HEK293 (cell line): ENCODE measurements at regions not wholly inside any gene's neighbourhood (a gene's known extent, or its start where the extent isn't known, plus 50 kb on each side); places are given as distances from the start of the nearest gene placed in this dataset.

Source experiments
- CTCF ChIA-PET: fragments of 350-600 bp; formaldehyde crosslinking; extraction: SDS; loops from one replicate; lab custom pipeline; 2021; ENCODE audit warnings: antibody characterized with exemption; lab: Yijun Ruan, JAX
- POLR2A ChIA-PET: fragments of 300-600 bp; formaldehyde crosslinking; extraction: SDS; loops from one replicate; lab custom pipeline; 2020; ENCODE audit warnings: antibody characterized with exemption, inconsistent platforms; lab: Yijun Ruan, JAX
- H3K27ac ChIP-seq: fragments of 200-500 bp; sonication (Bioruptor generic); 2 replicates; pipeline ENCODE4 v1.5.1; 2014; ENCODE audit warnings: low read depth, low read length, control low read depth, inconsistent platforms; ENCODE audit errors: extremely low read depth
- H3K36me3 ChIP-seq, 2 experiments: fragments of 200-500 bp in 1 of 2; sonication (Bioruptor generic) in 1 of 2; 1 replicate in 1 of 2; 2 replicates in 1 of 2; pipeline ENCODE4 v1.5.1; 2014 to 2017; ENCODE audit warnings: inconsistent platforms in 2 of 2, low read length in 2 of 2; ENCODE audit not compliant: control insufficient read depth in 2 of 2, insufficient read depth in 1 of 2
- H3K4me1 ChIP-seq: fragments of 200-500 bp; sonication (Bioruptor generic); 2 replicates; pipeline ENCODE4 v1.5.1; 2014; ENCODE audit warnings: mild to moderate bottlenecking, low read length, inconsistent platforms; ENCODE audit not compliant: control insufficient read depth, insufficient read depth
- H3K4me3 ChIP-seq: 2 replicates; pipeline ENCODE4 v1.5.1; 2011; ENCODE audit warnings: low read depth, mild to moderate bottlenecking, control low read depth, low read length, moderate library complexity
- H3K9me3 ChIP-seq: fragments of 200-500 bp; sonication (Bioruptor generic); 2 replicates; pipeline ENCODE4 v1.5.1; 2014; ENCODE audit warnings: low read depth, low read length, inconsistent platforms; ENCODE audit not compliant: control insufficient read depth, insufficient read depth
- ATF2 ChIP-seq: fragments of 450-650 bp; formaldehyde crosslinking; IDR thresholded peaks from 2 replicates; pipeline ENCODE4 v1.5.1; 2016; ENCODE audit warnings: missing biosample characterization, missing genetic modification characterization, low read depth
- FEZF1 ChIP-seq: fragments of 450-650 bp; formaldehyde crosslinking; IDR thresholded peaks from 2 replicates; pipeline ENCODE4 v1.5.1; 2016; ENCODE audit warnings: missing biosample characterization, missing genetic modification characterization
- GFI1B ChIP-seq: fragments of 450-650 bp; formaldehyde crosslinking; IDR thresholded peaks from 2 replicates; pipeline ENCODE4 v1.5.1; 2016; ENCODE audit warnings: missing biosample characterization, missing genetic modification characterization
- PRDM10 ChIP-seq: fragments of 450-650 bp; formaldehyde crosslinking; IDR thresholded peaks from 2 replicates; pipeline ENCODE4 v1.5.1; 2016; ENCODE audit warnings: missing biosample characterization, missing genetic modification characterization
- SALL2 ChIP-seq: fragments of 450-650 bp; formaldehyde crosslinking; IDR thresholded peaks from 2 replicates; pipeline ENCODE4 v1.5.0; 2017; ENCODE audit warnings: missing biosample characterization, mild to moderate bottlenecking, missing genetic modification characterization, borderline replicate concordance
- SCRT2 ChIP-seq: fragments of 450-650 bp; formaldehyde crosslinking; IDR thresholded peaks from 2 replicates; pipeline ENCODE4 v1.5.1; 2016; ENCODE audit warnings: missing biosample characterization, missing genetic modification characterization
- YY2 ChIP-seq: fragments of 450-650 bp; formaldehyde crosslinking; IDR thresholded peaks from 2 replicates; pipeline ENCODE4 v1.5.1; 2016; ENCODE audit warnings: missing biosample characterization, missing genetic modification characterization
- ZBTB21 ChIP-seq: fragments of 450-650 bp; formaldehyde crosslinking; IDR thresholded peaks from 2 replicates; pipeline ENCODE4 v1.5.1; 2017; ENCODE audit warnings: missing biosample characterization, missing genetic modification characterization
- ZNF138 ChIP-seq: fragments of 450-650 bp; formaldehyde crosslinking; IDR thresholded peaks from 2 replicates; pipeline ENCODE4 v1.5.1; 2016; ENCODE audit warnings: missing biosample characterization, missing genetic modification characterization, borderline replicate concordance
- ZNF2 ChIP-seq: fragments of 450-650 bp; formaldehyde crosslinking; IDR thresholded peaks from 2 replicates; pipeline ENCODE4 v1.5.1; 2016; ENCODE audit warnings: missing biosample characterization, missing genetic modification characterization
- ZNF223 ChIP-seq: fragments of 450-650 bp; formaldehyde crosslinking; IDR thresholded peaks from 2 replicates; pipeline ENCODE4 v1.5.1; 2016; ENCODE audit warnings: missing biosample characterization, missing genetic modification characterization
- ZNF24 ChIP-seq: fragments of 450-650 bp; formaldehyde crosslinking; IDR thresholded peaks from 2 replicates; pipeline ENCODE4 v1.5.1; 2016; ENCODE audit warnings: missing biosample characterization, missing genetic modification characterization
- ZNF324 ChIP-seq: fragments of 450-650 bp; formaldehyde crosslinking; IDR thresholded peaks from 2 replicates; pipeline ENCODE4 v1.5.1; 2016; ENCODE audit warnings: missing biosample characterization, missing genetic modification characterization
- ZNF335 ChIP-seq: fragments of 450-650 bp; formaldehyde crosslinking; conservative IDR thresholded peaks from 2 replicates; pipeline ENCODE4 v1.5.1; 2016; ENCODE audit warnings: missing biosample characterization, missing genetic modification characterization
- ZNF518A ChIP-seq: fragments of 450-650 bp; formaldehyde crosslinking; conservative IDR thresholded peaks from 2 replicates; pipeline ENCODE4 v1.5.1; 2016; ENCODE audit warnings: low read depth, missing biosample characterization, missing genetic modification characterization
- ZNF544 ChIP-seq: fragments of 450-650 bp; formaldehyde crosslinking; IDR thresholded peaks from 2 replicates; pipeline ENCODE4 v1.5.0; 2017; ENCODE audit warnings: missing biosample characterization, missing genetic modification characterization
- ZNF558 ChIP-seq: fragments of 450-650 bp; formaldehyde crosslinking; IDR thresholded peaks from 2 replicates; pipeline ENCODE4 v1.5.1; 2016; ENCODE audit warnings: missing biosample characterization, missing genetic modification characterization
- ZNF624 ChIP-seq: fragments of 450-650 bp; formaldehyde crosslinking; IDR thresholded peaks from 2 replicates; pipeline ENCODE4 v1.5.1; 2017; ENCODE audit warnings: missing biosample characterization, missing genetic modification characterization
- ZNF629 ChIP-seq: fragments of 450-650 bp; formaldehyde crosslinking; IDR thresholded peaks from 2 replicates; pipeline ENCODE4 v1.5.1; 2017; ENCODE audit warnings: missing biosample characterization, missing genetic modification characterization
- ZNF692 ChIP-seq: fragments of 450-650 bp; formaldehyde crosslinking; IDR thresholded peaks from 2 replicates; pipeline ENCODE4 v1.5.1; 2016; ENCODE audit warnings: missing biosample characterization, missing genetic modification characterization
- ZNF701 ChIP-seq: fragments of 450-650 bp; formaldehyde crosslinking; IDR thresholded peaks from 2 replicates; pipeline ENCODE4 v1.5.1; 2016; ENCODE audit warnings: missing biosample characterization, missing genetic modification characterization
- ZNF768 ChIP-seq: fragments of 450-650 bp; formaldehyde crosslinking; IDR thresholded peaks from 2 replicates; pipeline ENCODE4 v1.5.1; 2018; ENCODE audit warnings: missing biosample characterization, mild to moderate bottlenecking, missing genetic modification characterization
- ZSCAN4 ChIP-seq: fragments of 450-650 bp; formaldehyde crosslinking; IDR thresholded peaks from 2 replicates; pipeline ENCODE4 v1.5.1; 2017; ENCODE audit warnings: missing biosample characterization, missing genetic modification characterization
- ZSCAN5A ChIP-seq: fragments of 450-650 bp; formaldehyde crosslinking; IDR thresholded peaks from 2 replicates; pipeline ENCODE4 v1.5.1; 2016; ENCODE audit warnings: missing biosample characterization, missing genetic modification characterization

GRCh38 chr3:135325726-135326235 is 530.7 kb downstream of the EPHB1 start:
- no peaks in the 10 kb centered on the region for H3K36me3 ChIP-seq
- H3K9me3 ChIP-seq, result no peaks in the 10 kb centered on the region
- no peak overlapping the region for H3K27ac ChIP-seq
- CTCF ChIA-PET, result no interaction called here
- peaks cover 2% of the 10 kb centered on the region; the same call in 1 of the 2 replicates for H3K4me1 ChIP-seq
- no peak overlapping the region for H3K4me3 ChIP-seq
- POLR2A ChIA-PET, result no interaction called here
- TF ChIP-seq ZNF558 (tag by site-specific recombination) (no peak), ZNF544 (0 out of 2 replicates have a peak, but pooled peaks have one; percentile 6), ZNF624 (tag by site-specific recombination) (no peak), GFI1B (no peak), ZNF692 (tag by site-specific recombination) (0 out of 2 replicates have a peak, but pooled peaks have one; percentile 35), ZNF223 (no peak), ZNF629 (tag by site-specific recombination) (no peak), ZNF324 (tag by site-specific recombination) (no peak), ZBTB21 (tag by site-specific recombination) (0 out of 2 replicates have a peak, but pooled peaks have one; percentile 16), ZNF138 (tag by site-specific recombination) (no peak), ZNF701 (tag by site-specific recombination) (no peak), ZNF768 (tag by site-specific recombination) (no peak), ZSCAN4 (tag by site-specific recombination) (no peak), FEZF1 (tag by site-specific recombination) (no peak), ZNF24 (no peak), ATF2 (tag by site-specific recombination) (no peak; the same call in 1 of the 2 replicates), SALL2 (tag by site-specific recombination) (no peak), ZNF518A (tag by site-specific recombination) (no peak), YY2 (no peak), PRDM10 (0 out of 2 replicates have a peak, but pooled peaks have one; percentile 14), ZNF335 (tag by site-specific recombination) (peak; percentile 39; the same call in 1 of the 2 replicates), ZNF2 (no peak), ZSCAN5A (tag by site-specific recombination) (no peak), SCRT2 (tag by site-specific recombination) (no peak)
